RWPE1 (cell line): ENCODE measurements at regions not wholly inside any gene's neighbourhood (a gene's known extent, or its start where the extent isn't known, plus 50 kb on each side); places are given as distances from the start of the nearest gene placed in this dataset.

ENCODE experiments used
- CTCF ChIA-PET: fragments of 350-600 bp; sonication (Branson Sonifier 250); formaldehyde crosslinking; extraction: SDS; loops from one replicate; lab custom pipeline; 2021; lab: Yijun Ruan, JAX
- POLR2A ChIA-PET: fragments of 400-600 bp; formaldehyde crosslinking; extraction: SDS; loops from one replicate; lab custom pipeline; 2020; ENCODE audit warnings: antibody characterized with exemption; ENCODE audit not compliant: low non-redundant PET; lab: Yijun Ruan, JAX
- DNase-seq: peaks from one replicate; pipeline ENCODE4 v3.0.0; 2012; ENCODE audit warnings: low spot score
- H3K27ac ChIP-seq: fragments of 450-650 bp; 2 replicates; pipeline ENCODE4 v1.5.1; 2017
- TF ChIP-seq, protein P1 (sequence below): fragments of 450-650 bp; conservative IDR thresholded peaks from 2 replicates; pipeline ENCODE4 v1.5.1; 2017; ENCODE audit warnings: low read depth, mild to moderate bottlenecking

DNA sequence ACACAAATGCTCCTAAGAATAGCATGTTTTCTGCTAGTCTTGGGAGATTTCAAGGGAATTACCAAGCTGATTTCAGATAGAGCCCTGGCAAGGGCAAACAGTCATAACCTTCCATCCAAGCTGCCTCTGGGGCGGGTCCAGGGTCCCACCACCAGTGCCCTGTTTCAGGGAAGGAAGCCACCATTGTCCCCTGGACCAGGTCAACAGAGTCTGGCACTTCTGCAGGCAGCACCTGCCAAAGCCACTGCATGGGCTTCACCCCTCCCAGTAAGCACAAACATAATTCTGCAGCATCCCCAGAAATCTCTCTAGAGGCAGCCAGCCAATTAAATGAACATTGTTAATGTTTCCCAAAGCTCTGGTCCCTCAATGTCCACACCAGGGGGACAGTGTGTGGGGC lies 143.0 kb downstream of the SALL1 start:
- no peak overlapping the region for H3K27ac ChIP-seq
- TF ChIP-seq, protein P1, sequence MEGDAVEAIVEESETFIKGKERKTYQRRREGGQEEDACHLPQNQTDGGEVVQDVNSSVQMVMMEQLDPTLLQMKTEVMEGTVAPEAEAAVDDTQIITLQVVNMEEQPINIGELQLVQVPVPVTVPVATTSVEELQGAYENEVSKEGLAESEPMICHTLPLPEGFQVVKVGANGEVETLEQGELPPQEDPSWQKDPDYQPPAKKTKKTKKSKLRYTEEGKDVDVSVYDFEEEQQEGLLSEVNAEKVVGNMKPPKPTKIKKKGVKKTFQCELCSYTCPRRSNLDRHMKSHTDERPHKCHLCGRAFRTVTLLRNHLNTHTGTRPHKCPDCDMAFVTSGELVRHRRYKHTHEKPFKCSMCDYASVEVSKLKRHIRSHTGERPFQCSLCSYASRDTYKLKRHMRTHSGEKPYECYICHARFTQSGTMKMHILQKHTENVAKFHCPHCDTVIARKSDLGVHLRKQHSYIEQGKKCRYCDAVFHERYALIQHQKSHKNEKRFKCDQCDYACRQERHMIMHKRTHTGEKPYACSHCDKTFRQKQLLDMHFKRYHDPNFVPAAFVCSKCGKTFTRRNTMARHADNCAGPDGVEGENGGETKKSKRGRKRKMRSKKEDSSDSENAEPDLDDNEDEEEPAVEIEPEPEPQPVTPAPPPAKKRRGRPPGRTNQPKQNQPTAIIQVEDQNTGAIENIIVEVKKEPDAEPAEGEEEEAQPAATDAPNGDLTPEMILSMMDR: no peak
- CTCF ChIA-PET: no interaction called here
- POLR2A ChIA-PET: no interaction called here
- DNase-seq: no peak

DNA sequence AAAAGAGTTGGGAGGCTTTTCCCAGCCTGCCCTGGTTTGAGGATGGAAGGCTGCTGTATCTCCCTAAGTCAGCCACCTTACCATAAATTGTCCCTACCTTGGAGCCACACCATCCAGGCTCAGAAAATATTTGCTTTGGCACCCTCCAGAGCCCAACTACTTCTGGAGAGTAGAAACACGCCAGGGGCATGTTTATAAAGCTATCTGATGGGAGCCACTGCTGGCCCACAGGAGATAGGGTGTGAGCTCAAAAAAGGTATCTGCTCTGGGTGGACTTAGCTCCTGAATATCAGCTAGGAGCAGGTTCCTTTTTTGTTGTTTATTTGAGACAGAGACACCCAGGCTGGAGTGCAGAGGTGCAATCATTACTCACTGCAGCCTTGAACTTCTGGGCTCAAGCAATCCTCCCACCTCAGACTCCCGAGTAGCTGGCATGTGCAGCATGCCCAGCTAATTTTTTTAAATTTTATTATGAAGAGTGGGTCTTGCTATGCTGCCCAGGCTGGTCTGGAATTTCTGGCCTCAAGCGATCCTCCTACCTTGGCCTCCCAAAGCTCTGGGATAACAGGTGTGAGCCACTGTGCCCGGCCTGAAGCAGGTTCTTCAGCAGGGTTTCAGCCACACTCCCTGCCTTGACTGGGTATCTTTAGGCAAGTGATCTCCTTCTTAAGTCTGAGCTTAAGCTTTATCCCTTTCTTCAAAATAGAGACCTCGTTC lies 147.1 kb downstream of the SALL1 start:
- POLR2A ChIA-PET: interaction anchor here (0.6 kb wide), 1 partner anchor 373 kb away, joined by 3 read pairs; no protein-coding TSS in a partner anchor
- TF ChIP-seq, protein P1: no peak
- no peak overlapping the region for H3K27ac ChIP-seq
- DNase-seq: no peak
- CTCF ChIA-PET: interaction anchor here (0.5 to 0.7 kb wide), 3 partner anchors 11 to 747 kb away, joined by 3 to 4 read pairs (median 3); no protein-coding TSS in a partner anchor

DNA sequence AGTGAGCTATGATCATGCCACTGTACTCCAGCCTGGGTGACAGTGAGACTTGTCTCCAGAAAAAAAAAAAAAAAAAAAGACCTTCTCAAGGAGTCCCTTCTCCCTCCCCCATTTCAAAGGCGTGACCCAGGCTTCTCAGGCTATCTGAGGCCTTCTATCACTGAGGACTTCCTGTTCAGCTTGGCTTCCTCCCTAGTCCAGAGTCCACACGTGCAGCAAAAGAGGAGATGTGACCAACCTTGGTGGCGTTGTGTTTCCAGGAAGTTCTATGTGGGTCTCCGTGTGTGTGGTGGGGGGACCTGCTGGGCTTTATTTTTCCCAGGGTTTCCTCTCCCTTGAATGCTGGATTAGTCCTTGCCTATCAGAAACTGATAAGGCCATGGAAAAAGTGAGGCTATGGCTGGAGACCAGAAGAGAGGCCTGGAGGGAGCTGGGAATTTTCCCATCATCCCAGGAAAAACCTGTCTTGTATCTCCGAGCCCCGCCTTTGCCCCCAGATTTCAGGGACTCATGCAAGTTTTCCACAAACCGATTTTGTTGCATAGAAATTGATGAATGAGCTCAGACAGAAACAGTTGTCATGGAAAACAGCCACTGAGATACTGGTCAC lies 148.1 kb downstream of the SALL1 start:
- ChIA-PET CTCF (interaction anchor here (0.7 kb wide), 1 partner anchor 114 kb away, joined by 3 read pairs; no protein-coding TSS in a partner anchor), POLR2A (no interaction called here)

GRCh38 chr16:50999181-50999580 lies 151.9 kb downstream of the SALL1 start:
- POLR2A ChIA-PET: no interaction called here
- TF ChIP-seq, protein P1: no peak
- H3K27ac ChIP-seq: no peak overlapping the region
- no peak for DNase-seq
- CTCF ChIA-PET: no interaction called here

More for the DNA sequence above, 148.1 kb downstream of the SALL1 start:
- DNase-seq: no peak
- no peak overlapping the region for H3K27ac ChIP-seq
- TF ChIP-seq, protein P1: no peak

- TF ChIP-seq, protein P1: no peak
- POLR2A ChIA-PET: no interaction called here
- CTCF ChIA-PET: no interaction called here
- no peak overlapping the region for H3K27ac ChIP-seq
- DNase-seq: no peak
These were observed 152.7 kb downstream of the SALL1 start for GRCh38 chr16:50998411-50998810.

DNA sequence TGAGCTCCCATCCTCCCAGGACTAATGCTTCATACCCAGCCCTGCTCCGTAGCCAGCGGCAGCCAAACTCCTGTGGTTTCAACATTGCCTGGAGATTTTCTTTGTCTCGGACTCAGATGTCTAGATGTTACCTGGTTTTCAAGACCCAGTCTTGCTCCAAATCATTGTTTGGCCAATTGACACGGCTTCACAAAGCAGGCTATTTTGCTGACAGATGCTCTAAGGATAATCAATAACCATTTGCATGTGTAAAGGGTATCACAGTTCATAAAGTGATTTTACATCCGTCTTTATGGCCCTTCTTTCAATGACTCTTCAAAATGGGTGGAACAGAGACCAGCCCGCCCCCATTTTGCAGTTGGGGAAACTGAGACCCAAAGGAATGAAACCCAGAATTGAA lies 153.4 kb downstream of the SALL1 start:
- TF ChIP-seq, protein P1: no peak
- no peak overlapping the region for H3K27ac ChIP-seq
- no peak for DNase-seq
- ChIA-PET CTCF (no interaction called here), POLR2A (no interaction called here)
